ENCODE measurements at regions not wholly inside any gene's neighbourhood (a gene's known extent, or its start where the extent isn't known, plus 50 kb on each side); places are given as distances from the start of the nearest gene placed in this dataset.

GRCh38 chr1:218931324-218931723, 242.4 kb upstream of the LYPLAL1 start (continued):
- TF ChIP-seq ZNF530 (CRISPR knock-in tag; IDR thresholded peaks at IDR 0.05; ENCODE audit: low read depth) (no peak), ATRX (CRISPR knock-in tag; IDR thresholded peaks at IDR 0.05; ENCODE audit: borderline replicate concordance) (no peak), NFYB (CRISPR knock-in tag; IDR thresholded peaks at IDR 0.05) (no peak), HOMEZ (CRISPR knock-in tag; IDR thresholded peaks at IDR 0.05; ENCODE audit: low read depth) (no peak), IKZF5 (CRISPR knock-in tag; IDR thresholded peaks at IDR 0.05) (no peak), NRL (CRISPR knock-in tag; IDR thresholded peaks at IDR 0.05; ENCODE audit: borderline replicate concordance) (no peak), ZNF709 (CRISPR knock-in tag; IDR thresholded peaks at IDR 0.05) (no peak), ZBTB34 (CRISPR knock-in tag; IDR thresholded peaks at IDR 0.05) (no peak)

GRCh38 chr1:218933513-218933912, 240.2 kb upstream of the LYPLAL1 start:
- Histone ChIP-seq H4K20me1 (ENCODE audit: insufficient read depth, low read length) (no peaks in the 10 kb centered on the region), H2AFZ (ENCODE audit: low read length) (no peak overlapping the region), H3K79me2 (ENCODE audit: insufficient read depth, low read length) (no peaks in the 10 kb centered on the region), H3K4me2 (ENCODE audit: low read depth, low read length) (no peak overlapping the region), H3K9me3 (ENCODE audit: low read length) (no peaks in the 10 kb centered on the region), H3K27ac (ENCODE audit: extremely low read length, insufficient read depth, low read length) (no peak overlapping the region), H3K4me1 (ENCODE audit: insufficient read depth, low read length) (no peaks in the 10 kb centered on the region), H3K4me3 (replicated peaks in 1 of 3; ENCODE audit: insufficient read depth in 1 of 3, low read depth in 2 of 3, low read length in 3 of 3) (no peak overlapping the region), H3K9ac (ENCODE audit: insufficient read depth, low read depth, low read length) (no peak overlapping the region), H3K36me3 (replicated peaks in 1 of 2; ENCODE audit: control insufficient read depth in 1 of 2, insufficient read depth in 2 of 2, low read length in 2 of 2) (no peaks in the 10 kb centered on the region), H3K27me3 (ENCODE audit: control insufficient read depth in 1 of 2, insufficient read depth in 2 of 2, low read length in 2 of 2) (no peaks in the 10 kb centered on the region; a peak in 1 of 5 replicates)
- ChIA-PET CTCF (ENCODE audit: low intra/inter-chr PET ratio, low total read pairs) (no interaction called here), POLR2A (no interaction called here)
- DNase-seq (ENCODE audit: low spot score) (no peak), FAIRE-seq (no peak), ATAC-seq (no peak)
- no TSS peak for BruUV-seq (replicated peaks)
- WGBS (ENCODE audit: low lambda C conversion rate): 0% methylated on average over 1 of the region's 1 CpG
- in situ Hi-C loops (cut with HindIII; ENCODE audit: extremely low pct_ligation_motif_present, low pct_unique_long_range_greater_than_20kb) (no loop called here), intact Hi-C loops (cut with micrococcal nuclease; ENCODE audit: unreplicated experiment) (no loop called here)
- no peak for TF ChIP-seq ZNF552 (CRISPR knock-in tag; IDR thresholded peaks at IDR 0.05; ENCODE audit: borderline replicate concordance)
- TF ChIP-seq POLR2G (IDR thresholded peaks at IDR 0.05; ENCODE audit: low read depth, low read length): no peak
- TF ChIP-seq ZNF430 (CRISPR knock-in tag; IDR thresholded peaks at IDR 0.05): no peak
- TF ChIP-seq AKNA (CRISPR knock-in tag; IDR thresholded peaks at IDR 0.05; ENCODE audit: borderline replicate concordance): no peak
- no peak for TF ChIP-seq RORA (CRISPR knock-in tag; IDR thresholded peaks at IDR 0.05)

Measured in HepG2 (cell line).